22Rv1 (cell line): ENCODE measurements at regions not wholly inside any gene's neighbourhood (a gene's known extent, or its start where the extent isn't known, plus 50 kb on each side); places are given as distances from the start of the nearest gene placed in this dataset.
"Not testable (repeated sequence)": the region's sequence is repeated elsewhere in the genome, so short reads cannot be mapped to it uniquely, and the experiment has no call there.

ENCODE experiments used
- H3K27ac ChIP-seq: fragments of 450-650 bp; 2 replicates; pipeline ENCODE4 v1.5.1; 2017
- ZFX ChIP-seq: fragments of 450-650 bp; IDR thresholded peaks from 2 replicates; pipeline ENCODE4 v1.6.1; 2017; ENCODE audit warnings: antibody characterized with exemption, borderline replicate concordance
- TF ChIP-seq, protein P1 (sequence below): fragments of 450-650 bp; IDR thresholded peaks from 2 replicates; pipeline ENCODE4 v1.5.1; 2017; ENCODE audit warnings: mild to moderate bottlenecking

DNA sequence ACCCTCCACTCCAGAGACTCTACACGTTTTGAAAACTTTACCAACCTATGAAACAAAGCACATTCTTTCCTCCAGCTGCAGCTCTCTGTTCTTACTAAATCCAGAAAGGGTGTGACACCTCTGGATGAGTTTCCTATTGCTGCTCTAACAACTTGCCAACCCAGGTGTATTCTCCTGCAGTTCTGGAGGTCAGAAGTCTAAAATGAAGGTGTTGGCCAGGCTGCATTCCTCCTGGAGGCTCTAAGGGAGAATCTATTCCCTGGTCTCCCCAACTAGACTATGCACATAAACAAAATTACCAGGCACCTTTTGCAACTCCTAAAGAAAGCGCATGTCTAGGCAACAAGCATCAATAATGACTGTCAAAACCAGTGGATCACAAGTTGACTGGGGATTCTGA is 128.8 kb downstream of the NUFIP1 start:
- 0 out of 2 replicates have a peak overlapping the region, but pooled peaks have one; percentile 17 for H3K27ac ChIP-seq
- TF ChIP-seq, protein P1, sequence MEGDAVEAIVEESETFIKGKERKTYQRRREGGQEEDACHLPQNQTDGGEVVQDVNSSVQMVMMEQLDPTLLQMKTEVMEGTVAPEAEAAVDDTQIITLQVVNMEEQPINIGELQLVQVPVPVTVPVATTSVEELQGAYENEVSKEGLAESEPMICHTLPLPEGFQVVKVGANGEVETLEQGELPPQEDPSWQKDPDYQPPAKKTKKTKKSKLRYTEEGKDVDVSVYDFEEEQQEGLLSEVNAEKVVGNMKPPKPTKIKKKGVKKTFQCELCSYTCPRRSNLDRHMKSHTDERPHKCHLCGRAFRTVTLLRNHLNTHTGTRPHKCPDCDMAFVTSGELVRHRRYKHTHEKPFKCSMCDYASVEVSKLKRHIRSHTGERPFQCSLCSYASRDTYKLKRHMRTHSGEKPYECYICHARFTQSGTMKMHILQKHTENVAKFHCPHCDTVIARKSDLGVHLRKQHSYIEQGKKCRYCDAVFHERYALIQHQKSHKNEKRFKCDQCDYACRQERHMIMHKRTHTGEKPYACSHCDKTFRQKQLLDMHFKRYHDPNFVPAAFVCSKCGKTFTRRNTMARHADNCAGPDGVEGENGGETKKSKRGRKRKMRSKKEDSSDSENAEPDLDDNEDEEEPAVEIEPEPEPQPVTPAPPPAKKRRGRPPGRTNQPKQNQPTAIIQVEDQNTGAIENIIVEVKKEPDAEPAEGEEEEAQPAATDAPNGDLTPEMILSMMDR = no peak
- TF ChIP-seq ZFX = no peak

DNA sequence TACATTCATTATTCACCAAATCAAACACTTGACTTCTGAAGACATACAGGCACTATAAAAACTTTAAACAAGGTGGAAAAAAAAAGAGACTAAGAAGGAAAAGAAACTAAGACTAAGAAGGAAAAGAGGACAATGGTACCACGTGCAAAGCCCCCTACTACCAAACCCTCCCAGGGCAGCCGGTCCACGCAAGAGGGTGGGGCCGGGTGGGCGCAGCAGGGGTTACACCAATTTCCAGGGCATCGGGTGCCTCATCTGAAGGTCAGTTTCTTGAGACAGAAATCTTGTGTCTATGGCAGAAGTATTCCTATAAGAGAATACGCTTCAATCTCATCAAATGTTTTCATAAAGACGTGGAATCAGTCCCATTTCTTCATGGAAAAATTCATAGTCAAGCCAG is 131.5 kb downstream of the NUFIP1 start:
- TF ChIP-seq, protein P1 = no peak
- TF ChIP-seq ZFX = no peak

GRCh38 chr13:44857061-44857460 is 132.2 kb downstream of the NUFIP1 start:
- TF ChIP-seq, protein P1 = no peak
- TF ChIP-seq ZFX = no peak

More for the DNA sequence above, 131.5 kb downstream of the NUFIP1 start:
- H3K27ac ChIP-seq = no peak overlapping the region

GRCh38 chr13:44855860-44856259 is 133.4 kb downstream of the NUFIP1 start:
- peak overlapping the region; percentile 99 for H3K27ac ChIP-seq
- TF ChIP-seq, protein P1 = no peak
- no peak for TF ChIP-seq ZFX

More at GRCh38 chr13:44857061-44857460, 132.2 kb downstream of the NUFIP1 start:
- H3K27ac ChIP-seq = peak overlapping the region; percentile 5; the same call in 1 of the 2 replicates

- TF ChIP-seq ZFX = no peak
- peak overlapping the region; percentile 99 for H3K27ac ChIP-seq
These were observed 134.8 kb downstream of the NUFIP1 start for GRCh38 chr13:44854313-44855060.

DNA sequence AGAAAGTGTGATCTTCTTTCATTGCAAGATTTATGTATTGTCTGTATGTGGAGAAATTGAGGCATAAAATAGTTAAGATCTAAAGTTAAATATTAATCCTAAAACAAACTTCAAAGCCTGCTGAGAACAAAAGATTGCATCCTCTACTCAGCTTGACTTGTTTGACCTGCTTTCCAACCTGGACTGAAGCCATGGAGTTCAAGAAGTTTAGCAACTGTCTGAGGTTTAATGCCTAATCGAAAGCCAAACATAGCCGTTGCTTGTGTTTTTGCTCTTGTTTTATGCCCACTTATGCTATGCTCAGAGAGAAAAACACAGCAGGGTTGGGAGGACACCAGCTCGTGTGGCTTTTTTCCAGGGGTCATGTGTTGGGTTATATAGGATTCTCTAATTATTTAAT is 135.6 kb downstream of the NUFIP1 start:
- H3K27ac ChIP-seq = peak overlapping the region; percentile 99
- TF ChIP-seq, protein P1 = no peak
- no peak for TF ChIP-seq ZFX

GRCh38 chr13:44848920-44849676 is 140.2 kb downstream of the NUFIP1 start:
- peak overlapping the region; percentile 81 for H3K27ac ChIP-seq
- no peak for TF ChIP-seq ZFX
- TF ChIP-seq, protein P1 = no peak

- not testable (repeated sequence) for H3K27ac ChIP-seq
These were observed 143.8 kb downstream of the NUFIP1 start for GRCh38 chr13:44845281-44846058.
